Activated T-cell treated with anti-CD3 and anti-CD28 coated beads, Interleukin-2, amount 50 U/mL, for 1 hour (primary cell): ENCODE measurements at regions not wholly inside any gene's neighbourhood (a gene's known extent, or its start where the extent isn't known, plus 50 kb on each side); places are given as distances from the start of the nearest gene placed in this dataset.
A peak's percentile ranks its signal among the peaks of the same experiment; 100 is the strongest.
"Not testable (repeated sequence)": the region's sequence is repeated elsewhere in the genome, so short reads cannot be mapped to it uniquely, and the experiment has no call there.

Source experiments
- DNase-seq: peaks from one replicate; pipeline ENCODE4 v3.0.0-alpha.2; 2020

DNA sequence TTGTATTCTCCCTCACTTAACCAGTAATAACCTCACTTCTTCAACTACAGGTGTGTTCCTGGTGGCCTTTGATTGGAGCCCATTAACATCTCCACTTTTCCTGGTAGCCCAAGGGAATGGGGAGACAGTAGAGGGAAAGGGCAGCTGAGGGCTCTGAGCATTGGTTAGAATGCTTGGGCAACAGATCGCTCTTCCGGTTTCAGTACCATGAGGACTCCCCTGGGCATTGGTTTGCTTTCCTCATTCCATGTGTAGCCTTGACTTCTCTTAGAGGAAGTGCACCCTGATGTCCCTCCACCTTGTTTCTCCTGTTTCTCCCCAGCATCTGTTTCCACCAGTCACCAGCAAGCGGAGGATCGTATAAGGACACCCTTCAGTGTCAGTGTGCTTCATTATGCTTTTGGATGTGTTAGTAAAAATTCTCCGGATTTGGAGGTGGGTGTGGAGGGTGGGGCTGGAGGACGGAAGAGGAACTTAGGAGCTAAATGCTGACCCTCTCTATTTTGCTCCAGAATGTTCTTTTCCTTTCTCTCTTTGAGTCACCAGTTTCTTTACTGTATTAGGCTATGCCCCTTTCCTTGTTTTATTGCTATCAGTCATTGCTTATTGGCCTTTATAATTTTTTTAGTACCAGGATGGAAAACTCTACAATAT is 50.6 kb upstream of the ZNG1B start:
- not testable (repeated sequence) for DNase-seq

DNA sequence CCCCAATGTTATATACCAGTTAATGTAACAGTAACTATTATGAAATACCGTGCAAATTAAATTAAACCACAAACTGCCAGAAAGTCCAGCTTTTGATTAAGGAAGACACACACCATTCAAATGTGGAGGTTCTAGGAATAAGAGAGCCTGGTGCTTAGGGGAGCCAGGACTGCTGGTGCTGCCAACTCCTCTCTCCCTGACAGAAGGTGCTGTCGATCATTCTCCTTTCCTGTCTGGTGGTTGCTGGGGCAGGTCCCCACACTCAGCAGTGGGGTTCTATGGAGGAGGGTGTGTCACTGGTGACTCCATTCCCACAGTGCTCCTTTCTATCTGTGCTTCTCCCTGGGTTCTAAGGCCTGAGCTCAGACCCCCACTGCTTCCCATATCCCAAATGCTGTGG is 57.9 kb upstream of the ZNG1B start:
- DNase-seq: not testable (repeated sequence)

DNA sequence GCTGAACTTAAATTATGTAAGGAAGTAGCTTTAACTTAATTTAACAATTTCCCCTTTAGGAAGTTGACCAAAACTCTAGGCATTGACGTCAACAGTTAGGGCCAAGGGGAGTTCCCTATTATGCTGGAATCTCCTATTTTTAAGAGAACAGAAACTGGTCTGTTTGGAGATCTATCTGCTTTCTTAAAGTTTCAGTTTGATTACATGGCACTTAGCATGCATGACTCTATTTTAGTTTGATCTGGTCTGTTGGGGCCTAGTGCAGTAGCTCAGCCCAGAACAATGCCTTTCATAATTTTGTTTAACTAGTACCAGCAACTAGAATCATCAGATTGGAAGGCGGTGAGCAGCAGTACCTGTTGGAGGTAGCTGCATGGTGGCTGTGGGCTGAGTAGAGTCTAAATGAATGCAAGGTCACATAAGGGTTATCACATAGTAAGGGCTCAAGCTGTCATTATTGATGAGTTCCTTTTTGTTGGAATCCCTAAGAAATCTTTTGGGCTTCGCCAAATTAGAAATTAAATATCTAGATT is 60.5 kb upstream of the ZNG1B start:
- DNase-seq: no peak

DNA sequence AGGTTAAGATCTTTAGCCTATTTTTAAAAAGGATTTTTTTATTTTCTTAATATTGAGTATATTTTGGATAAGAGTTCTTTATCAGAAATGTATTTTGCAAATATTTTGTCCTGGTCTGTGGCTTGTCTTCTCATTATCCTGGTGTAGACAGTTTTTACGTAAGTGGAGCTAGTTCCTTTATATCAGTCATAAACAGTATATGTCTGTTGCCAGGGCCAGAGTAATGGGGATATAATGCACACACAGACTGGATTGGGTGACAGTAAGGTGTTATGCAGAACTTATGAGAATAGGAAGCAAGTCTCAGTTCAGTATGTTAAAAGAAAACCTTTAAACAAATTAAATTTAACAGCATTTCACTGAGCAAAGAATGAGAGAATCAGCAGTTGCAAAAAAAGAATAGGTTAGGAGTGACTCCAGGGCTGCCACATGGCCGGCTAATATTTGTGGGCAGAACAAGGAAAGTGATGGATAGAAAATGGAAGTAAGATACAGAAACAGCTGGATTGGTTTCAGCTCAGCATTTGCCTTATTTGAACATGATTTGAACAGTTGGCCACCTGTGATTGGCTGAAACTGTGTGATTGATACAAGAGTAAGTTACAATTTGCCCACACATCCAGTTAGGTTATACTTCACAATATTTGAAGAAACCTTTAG is 61.1 kb upstream of the ZNG1B start:
- DNase-seq: no peak

DNA sequence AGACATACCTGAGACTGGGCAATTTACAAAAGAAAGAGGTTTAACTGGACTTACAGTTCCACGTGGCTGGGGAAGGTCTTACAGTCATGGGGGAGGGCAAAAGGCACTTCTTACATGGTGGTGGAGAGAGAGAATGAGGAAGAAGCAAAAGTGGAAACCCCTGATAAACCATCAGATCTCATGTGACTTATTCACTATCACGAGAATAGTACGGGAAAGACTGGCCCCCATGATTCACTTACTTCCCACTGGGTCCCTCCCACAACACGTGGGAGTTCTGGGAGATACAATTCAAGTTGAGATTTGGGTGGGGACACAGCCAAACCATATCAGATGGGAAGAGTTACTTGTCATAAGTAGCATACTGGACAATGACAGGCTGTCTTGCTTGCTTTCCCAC is 62.6 kb upstream of the ZNG1B start:
- DNase-seq: not testable (repeated sequence)

DNA sequence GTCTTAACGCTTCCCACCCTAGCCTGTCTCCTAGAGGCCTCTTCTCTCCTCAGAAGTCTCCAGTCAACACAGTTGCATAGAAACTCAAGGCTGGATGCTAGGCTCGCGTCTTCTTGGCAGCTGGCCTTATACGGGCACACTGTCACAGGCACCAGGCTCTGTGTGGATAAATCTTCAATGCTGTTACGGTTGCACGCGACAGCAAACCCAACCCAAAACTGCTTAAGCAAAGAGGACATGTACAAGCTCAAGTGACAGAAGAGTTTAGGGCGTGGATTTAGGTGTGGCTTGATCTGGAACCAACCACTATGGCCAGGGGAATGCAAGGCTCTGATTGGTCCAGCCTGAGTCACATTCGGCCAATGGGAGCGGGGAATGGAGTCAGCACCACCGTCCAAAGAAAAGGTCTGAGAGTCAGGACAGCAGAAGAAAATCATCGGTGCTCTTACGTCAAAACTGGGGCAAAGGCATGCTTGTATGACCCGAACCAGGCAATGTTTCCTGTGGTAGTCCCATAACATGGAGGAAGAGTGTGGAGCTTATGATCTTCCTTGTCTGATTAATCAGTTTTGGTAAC is 65.1 kb upstream of the ZNG1B start:
- not testable (repeated sequence) for DNase-seq

DNA sequence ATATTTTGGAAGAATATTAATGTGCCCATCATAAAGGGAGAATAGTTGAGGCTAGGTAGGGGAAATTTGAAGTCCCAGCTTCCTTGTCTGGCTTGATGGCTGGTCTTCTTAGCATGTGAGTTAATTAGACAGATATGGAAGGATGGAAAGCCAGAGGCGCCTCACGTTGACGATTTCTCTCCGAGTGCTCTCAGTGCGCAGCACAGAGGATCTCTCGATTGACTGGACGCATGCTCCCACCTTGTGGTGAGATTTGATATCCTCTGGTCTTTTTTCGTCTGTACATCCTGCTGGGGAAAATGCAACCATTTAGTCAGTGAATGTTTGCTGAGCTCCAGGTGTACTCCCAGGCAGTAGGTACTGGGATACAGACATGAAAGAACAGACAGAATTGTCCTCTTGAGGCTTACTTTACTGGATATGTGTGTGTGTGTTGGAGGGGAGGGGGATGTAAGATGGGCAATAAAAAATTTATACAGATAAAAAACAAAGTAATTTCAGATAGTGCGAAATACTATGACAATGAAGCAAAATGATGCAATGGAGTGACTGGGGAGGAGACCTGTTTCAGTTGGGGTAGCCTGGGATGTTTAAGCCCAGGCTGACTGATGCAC is 66.9 kb upstream of the ZNG1B start:
- peak; percentile 64 for DNase-seq

DNA sequence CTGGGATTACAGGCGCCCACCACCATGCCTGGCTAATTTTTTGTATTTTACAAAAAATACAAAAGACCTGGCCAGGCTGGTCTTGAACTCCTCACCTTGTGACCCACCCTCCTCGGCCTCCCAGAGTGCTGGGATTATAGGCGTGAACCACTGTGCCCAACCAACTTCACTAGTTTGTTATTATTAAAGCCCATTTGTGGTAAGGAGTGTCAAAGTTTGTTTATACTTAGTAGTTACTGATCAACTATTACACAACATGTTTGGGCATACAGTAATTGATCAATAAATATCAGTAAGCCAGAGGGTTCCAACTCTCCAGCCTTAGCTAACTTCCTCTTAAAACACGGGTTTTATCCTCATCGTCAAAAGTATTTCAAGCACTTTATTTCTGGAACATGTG is 67.5 kb upstream of the ZNG1B start:
- DNase-seq: no peak

DNA sequence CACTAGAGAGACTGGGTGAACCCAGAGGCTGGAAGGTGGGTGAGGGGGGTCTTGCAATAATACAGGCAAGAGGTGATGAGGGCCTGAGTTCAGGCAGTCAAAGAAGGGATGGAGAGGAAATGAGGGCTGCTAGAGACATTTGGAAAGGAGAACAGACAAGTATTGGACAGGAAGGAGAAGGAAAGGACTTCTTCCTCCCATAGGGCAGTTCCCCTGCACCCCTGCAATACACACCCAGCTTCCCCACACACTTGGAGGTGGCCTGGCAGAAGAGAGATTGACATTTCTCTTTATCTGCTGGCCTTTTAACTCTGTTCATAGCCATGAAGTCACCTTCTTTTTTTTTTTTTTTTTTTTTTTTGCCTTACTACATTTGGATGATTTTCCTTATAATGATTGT is 68.9 kb upstream of the ZNG1B start:
- not testable (repeated sequence) for DNase-seq

DNA sequence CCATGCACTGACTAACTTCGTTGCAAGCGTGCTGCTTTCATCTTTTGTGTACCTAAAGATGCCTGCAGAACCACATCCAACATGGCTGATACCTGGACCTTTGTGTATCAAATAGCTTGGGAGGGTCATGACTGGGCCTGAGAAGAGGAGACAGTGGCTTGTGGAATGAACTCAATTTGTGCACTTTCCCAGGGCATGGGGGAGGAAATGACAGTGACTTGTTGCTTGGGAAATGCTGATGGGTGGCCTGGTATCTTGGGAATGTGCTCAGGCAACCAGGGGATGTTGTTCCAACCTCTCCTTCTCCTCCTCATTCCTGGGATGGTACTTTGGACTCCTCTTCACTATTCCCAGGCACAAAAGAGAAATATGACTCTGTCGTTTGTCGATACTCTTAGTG is 70.7 kb upstream of the ZNG1B start:
- not testable (repeated sequence) for DNase-seq

DNA sequence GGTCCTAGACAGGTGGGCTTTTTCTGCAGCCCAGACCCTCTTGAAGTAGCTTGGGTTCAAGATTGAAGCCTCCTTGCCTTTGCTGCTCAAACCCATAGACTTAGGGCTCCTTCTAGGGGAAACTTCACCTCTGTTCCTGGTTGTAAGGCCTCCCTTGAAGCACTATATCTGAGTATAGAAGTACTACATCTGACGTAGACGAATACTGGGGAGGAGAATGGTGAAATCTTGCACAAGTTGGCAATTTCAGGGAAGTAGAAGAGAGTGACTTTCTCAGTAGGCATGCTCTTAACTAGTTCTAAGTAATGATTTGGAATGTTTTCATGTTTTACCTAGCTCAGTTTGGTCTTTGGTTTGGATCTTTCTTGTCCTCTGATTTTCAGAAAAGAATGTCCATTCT is 71.7 kb upstream of the ZNG1B start:
- DNase-seq: not testable (repeated sequence)

DNA sequence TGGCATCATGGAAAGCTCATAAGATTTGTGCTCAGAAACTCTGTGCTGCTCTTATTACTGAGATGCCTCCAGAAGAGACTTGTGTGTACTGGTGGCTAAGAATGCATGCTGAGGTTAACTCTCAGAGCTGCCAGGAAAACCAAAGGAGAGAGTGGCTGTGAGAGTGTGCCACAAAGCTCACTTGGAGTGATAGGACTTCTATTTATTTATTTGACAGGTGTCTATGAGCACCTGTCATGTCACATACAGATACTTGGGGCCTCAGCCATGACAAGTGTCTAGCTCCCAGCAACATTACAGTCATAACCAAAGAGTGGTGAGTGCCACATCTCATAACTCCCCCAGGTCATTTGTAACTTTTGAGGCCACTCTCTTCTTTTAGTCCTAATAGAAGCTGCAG is 72.2 kb upstream of the ZNG1B start:
- not testable (repeated sequence) for DNase-seq

DNA sequence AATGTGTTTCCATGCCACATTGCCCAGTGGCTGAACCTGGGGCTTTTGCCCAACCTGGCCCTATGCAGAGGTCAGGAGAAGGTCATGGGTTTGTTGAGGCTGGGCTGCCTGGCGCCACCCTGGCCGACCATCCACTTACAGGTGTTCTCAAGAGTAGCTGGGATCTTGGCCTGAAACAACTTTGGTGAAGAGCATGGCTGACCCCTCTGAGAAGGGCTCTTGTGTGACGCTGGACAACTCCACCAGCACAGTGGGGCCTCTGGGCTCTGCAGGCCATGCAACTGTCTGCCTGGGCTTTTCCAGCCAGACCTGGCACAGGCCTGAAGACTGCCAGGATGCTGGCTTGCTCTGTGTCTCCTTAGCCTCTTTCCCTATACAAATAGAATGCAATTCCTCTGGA is 76.4 kb upstream of the ZNG1B start:
- DNase-seq: no peak

DNA sequence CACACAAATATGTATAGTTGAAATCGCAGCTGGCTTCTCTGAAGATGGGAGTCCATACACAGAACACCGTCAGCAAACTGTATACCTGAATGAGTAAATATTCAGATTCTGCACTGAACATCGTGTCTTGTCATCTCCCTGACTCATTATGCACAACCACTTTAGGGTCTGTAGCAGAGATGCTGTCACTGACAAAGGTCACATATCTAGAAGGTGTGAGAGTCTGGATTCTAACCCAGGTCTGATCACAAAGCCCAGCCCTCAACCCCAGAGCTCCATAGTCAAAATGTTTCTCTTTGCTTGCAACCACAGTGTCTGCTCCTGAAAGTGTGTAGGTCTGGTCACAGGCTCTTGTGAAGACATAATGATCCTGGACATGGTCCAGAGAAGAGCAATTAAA is 78.3 kb upstream of the PAX8 start:
- no peak for DNase-seq

DNA sequence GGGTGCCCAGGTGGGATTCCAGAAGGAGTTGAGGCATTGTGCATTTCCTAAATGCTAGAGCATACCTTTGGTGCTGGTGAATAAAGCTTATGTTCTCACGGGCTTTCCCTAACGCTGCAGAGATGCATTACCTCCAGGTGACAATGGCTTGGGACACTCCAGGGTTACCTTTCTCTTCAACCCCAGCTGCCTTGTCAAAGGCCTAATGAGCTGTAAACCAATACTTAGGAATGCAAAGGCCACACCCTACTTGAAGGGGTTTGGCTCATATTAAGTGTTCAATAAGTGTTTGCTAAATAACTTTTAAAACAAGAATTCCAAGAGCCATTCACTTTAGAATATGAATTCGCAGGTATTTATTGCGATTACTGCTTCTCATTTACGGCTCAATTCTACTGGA is 77.6 kb upstream of the PAX8 start:
- not testable (repeated sequence) for DNase-seq

DNA sequence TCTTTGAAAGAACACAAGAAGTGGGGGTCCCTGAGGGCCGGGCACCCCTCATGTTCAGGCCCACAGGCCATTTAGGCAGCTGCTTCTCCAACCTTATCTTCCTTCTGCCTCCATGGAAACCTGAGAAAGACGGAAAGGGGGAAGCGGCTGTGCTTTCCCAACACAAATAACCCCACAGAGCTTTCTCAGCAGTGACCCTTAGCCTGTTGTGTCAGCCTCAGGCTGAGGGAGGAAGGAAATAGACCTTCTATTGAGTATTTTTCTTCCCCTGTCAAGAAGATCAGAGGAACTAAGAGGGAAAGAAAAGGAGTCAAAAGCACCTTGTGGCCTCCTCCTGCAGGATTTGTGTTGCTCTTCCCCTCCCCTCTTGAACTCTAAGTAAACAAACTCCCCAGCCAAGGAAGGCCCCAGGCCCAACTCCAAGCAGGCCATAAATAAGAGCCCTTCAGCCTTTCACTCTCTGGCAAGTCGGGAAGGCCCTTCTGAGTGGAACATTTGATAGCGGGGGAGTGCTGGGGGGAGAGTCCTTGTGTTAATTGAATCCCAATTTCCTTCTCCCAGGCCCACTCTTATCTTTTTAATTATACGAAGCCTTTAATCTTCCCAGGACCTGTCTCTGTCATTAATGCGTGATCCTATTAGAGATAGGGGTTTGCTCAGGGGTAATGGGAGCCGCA is 76.8 kb upstream of the PAX8 start:
- not testable (repeated sequence) for DNase-seq

DNA sequence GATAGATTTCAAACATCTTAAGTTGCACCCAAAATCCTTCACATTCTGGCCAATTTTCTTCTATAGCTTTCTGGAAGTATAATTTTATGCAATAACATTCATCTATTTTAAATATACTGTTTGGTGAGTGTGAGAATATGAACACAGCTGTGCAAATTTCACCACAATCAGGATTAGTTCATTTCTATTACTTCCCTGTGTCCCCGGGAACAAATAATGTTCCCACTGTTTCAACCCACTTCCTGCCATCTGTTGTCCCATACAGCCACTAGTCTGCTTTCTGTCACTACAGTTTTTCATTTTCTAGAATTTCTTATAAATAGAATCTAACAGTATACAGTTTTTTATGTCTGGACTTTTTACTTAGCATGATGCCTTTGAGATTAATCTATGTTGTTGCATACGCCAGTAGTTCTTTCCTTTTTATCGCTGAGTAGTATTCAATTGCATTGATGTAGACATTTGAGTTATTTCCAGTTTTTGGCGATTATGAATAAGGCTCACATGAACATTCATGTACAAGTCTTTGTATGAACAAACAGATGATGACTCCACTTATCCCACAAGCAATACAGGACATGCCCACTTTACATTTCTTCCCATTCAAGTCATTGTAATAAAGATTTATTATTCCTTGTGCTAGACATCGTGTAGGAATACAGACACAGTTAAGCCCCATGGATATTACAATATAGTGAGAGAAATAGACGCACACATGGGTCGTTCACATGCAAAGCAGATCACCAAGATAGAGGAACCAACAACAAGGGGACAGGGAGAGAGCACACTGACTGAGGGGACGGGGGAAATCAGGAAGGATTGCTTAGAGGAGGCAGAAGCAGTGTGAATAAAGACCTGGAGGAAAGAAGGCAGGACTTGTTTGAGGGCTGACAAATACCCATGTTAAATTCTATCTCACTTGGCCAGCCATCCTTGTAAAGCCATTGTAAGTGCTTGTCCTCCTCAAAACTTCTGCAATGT is 72.9 kb upstream of the PAX8 start:
- no peak for DNase-seq

DNA sequence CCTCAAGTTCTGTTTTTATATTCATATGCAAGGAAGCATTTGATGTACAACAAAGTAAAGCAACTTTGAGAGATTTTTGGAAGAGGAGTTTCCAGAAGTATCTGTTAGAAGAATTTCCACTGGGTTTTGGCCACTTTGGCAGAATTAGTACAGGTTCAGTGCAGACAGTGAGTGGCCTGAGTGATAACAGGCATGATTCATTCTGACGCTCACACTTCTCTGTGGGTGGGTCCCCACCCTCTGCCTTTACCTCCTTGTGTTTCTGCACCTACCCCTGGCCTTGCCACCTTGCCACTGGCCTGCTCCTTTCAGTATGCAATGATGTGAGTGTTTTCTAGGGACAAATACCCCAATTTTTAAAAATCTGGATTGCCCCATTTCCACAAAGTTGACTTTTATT is 65.1 kb upstream of the PAX8 start:
- DNase-seq: not testable (repeated sequence)

DNA sequence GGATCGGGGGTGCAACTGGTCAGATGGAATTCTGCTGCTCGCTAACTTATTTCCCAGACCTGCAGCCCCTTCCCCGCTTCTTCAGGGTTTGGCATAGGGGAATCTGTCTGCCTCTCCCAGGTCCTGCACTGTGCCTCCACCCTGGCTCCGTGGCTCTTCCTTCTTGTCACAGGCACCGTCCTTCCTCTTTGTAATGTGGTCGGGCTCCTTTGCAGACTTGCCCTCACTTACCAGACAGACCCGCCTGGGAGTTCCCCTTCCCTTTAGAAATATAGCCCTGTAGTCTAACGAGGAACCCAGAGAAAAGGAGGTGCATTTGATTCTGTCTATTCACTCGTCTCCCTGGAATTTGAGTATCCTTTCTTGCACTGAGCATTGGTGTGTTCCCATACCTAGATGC is 63.9 kb upstream of the PAX8 start:
- no peak for DNase-seq

DNA sequence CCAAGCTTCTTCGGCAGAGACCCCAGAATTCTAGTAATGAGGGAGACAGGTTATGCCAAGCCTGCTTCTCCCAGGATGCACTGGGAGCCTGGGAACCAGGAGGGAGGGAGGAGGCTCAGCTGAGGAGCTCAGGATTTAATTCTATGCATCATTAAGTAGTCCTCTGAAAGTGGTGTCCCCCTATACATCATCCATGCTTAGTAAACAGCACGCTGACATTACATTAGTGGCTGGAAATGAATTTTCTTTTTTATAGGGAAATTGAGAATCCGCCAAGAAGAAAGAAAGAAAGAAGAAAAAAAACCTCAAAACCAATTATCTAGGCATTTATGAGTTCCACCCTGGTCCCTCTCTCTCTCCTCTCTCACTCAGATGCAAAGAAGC is 63.1 kb upstream of the PAX8 start:
- DNase-seq: not testable (repeated sequence)

DNA sequence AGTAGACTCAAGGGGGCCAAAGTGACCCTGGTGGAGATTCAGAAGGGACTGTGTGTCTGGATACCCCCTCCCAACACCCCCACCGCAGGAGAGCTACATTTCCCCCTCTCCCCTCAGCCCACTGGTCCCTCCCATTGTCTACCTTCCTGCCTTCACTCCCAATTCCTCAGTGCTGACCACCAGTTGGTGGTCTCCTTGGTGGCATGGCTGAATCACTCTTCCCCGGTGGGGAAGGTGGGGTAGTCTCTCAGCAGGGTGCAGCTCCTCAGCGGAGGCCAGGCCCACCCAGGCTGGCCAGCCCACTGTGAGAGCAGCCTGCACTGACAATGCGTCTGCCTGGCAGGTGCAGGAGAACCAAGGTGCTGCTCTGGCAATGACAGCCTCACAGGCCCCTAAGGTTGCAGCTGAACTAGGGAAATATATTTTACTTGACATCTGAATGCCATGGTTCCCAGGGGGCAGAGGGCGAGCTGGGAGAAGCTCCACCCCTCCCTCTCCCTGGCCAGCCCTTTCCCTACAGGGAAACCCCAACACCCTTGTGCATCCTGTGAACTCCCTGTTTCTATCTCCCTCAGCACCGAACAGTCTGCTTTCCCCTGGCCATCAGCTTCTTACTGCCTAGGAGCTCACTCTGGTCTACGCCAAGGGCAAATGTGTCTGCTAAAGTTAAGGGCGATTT is 62.6 kb upstream of the PAX8 start:
- no peak for DNase-seq
